NCI-H187 (cell line): ENCODE measurements at regions not wholly inside any gene's neighbourhood (a gene's known extent, or its start where the extent isn't known, plus 50 kb on each side); places are given as distances from the start of the nearest gene placed in this dataset.

Source experiments
- DNase-seq, 2 experiments: peaks; one replicate each; lab custom pipeline; 2025; lab: John Stamatoyannopoulos, UW

- DNase-seq, result no peak
Measured at GRCh38 chr12:126767334-126767733, 1499.6 kb upstream of the TMEM132C start.

- no peak for DNase-seq
Measured at GRCh38 chr12:126768517-126768916, 1498.5 kb upstream of the TMEM132C start.

DNA sequence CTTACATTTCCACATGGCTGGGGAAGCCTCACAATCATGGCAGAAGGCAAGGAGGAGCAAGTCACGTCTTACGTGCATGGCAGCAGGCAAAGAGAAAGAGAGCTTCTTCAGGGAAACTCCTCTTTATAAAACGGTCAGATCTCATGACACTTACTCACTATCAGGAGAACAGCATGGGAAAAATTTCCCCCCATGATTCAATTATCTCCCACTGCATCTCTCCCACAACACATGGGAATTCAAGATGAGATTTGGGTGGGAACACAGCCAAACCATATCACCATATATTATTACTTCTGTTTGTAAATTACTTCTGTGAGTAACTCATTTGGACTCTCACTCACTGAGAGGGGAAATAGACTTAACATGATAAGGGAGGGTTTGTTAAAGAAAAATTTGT, 1496.8 kb upstream of the TMEM132C start:
- no peak for DNase-seq

DNA sequence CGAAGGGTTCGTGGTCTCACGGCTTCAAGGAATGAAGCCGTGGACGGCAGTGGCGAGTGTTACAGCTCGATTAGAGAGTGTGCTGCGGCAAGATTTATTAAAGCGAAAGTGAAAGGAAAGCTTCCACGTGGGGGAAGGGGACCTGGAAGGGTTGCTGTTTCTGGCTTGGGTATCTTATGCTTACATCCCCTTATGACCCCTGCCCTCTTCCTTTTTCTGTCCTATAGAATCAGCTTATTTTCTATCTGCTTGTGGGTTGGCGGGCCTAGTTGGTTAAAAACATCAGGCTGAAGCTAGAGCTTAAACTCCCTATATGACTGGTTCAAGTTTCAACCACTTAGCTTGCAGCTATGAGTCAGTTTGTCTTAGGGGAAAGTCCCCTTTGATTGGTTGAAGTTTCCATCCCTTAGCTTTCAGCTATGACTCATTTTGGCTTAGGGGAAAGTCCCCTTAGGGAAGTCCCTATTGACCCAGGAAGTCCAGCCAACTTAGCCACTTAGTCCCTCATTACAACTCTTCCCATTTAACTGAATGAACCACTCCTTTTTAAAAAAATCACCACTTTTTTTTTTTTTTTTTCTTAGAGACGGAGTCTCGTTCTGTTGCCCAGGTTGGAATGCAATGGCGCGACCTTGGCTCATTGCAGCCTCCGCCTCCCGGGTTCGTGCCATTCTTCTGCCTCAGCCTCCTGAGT, 1494.7 kb upstream of the TMEM132C start:
- no peak for DNase-seq

DNA sequence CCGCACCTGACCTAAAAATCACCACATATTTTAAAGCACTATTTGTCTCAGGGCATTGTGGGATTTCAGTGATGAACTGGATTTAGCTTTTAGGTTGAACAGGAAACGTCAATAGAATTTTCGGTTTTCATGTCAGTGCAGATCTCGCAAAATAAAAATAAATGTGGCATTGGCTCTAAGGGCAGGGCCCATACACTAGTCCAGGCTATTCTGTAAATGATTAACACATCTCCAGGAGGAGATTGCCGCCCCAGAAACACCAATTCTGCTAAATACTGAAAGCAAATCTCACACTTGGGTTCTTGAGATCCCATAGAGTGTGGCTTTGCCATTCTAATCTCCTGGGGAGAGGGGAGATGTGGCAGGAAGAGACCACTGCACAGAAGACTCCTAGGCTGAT, 1494.0 kb upstream of the TMEM132C start:
- no peak for DNase-seq

GRCh38 chr12:126773491-126773890, 1493.5 kb upstream of the TMEM132C start:
- DNase-seq, result no peak

GRCh38 chr12:126776026-126776655, 1490.8 kb upstream of the TMEM132C start:
- DNase-seq, result no peak

DNA sequence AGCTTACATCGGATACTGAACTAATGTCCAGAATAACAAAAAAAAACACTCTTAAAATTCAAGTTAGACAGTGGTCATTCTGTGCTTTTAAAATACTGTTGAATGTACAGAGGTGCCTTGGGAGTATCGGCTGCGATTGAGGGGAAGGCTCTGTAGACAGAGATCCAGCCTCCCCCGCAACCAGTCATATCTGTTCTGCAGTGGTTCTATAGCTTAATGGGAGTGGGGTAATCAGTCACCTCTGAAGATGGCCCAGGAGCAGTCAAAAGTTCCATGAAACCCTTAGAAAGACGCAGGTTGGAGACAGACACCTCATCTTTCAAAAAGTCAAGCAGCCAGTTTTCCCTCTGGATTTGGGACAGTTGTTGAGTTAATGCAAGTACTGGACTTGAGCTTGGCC, 1486.6 kb upstream of the TMEM132C start:
- no peak for DNase-seq

DNA sequence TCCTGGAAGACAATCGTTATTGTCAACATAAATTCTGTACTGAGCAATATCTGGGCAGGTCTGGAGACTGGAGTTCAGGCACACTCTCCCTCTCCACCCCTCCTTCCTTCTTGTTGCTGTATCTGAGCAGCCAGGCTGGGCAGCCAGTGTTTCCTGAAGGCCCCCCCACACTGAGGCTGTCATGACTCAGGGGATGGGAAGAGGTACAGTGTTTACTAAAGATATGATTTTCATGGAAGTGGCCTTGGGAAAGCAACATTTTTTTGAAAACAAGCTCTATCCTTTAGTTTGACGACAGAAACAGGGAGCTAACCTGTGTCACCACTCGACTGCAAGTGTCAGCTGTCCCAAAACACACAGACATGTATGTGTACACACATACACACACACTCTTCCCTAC, 1485.4 kb upstream of the TMEM132C start:
- no peak for DNase-seq

DNA sequence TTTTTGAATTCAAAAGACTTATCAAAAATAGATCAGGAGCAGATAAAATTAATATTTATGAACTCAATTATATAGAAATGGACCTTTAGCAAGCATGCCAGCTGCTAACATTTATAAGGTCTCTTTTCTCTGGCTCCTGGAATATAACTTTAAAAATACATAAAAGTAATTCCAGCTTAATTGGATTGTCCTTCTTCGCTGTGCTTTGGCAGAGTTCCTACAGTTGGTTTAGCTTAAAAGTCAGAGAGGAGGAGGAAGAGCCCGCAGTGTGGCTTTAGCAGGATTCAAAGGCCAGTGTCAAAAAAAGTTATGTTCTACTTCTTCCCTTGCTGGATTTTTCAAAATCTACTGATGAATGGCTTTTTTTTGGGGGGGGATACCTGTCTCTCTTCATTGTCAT, 1484.9 kb upstream of the TMEM132C start:
- DNase-seq, result no peak

DNA sequence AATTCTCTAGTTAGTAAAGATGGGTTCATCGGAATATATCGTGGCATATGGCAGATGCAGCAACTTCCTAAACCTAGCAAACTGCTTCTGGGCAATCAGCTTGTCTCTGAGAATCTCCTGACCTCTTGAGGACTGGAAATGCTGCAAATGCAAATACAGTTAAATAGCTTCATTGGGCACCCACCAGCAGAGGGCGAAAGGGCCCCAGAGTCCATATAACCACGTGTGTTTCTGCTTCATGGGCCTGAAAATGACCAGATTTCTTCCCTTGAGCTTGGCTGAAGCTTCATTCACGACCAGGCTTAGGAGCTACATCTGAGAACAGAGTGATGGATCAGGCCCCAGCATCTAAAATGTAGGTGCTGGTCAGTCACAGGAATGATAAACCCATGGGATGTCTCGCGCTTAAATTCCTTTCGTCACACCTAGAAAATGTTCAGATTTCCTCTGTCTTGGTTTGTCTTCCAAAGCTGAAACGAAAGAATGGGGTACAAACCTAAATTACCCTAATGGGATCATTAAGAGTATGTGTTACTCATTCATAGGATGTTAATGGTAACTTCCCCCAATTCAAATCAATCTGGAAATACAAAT, 1482.5 kb upstream of the TMEM132C start:
- DNase-seq, result peak in 1 of 2 experiments; percentile 14

DNA sequence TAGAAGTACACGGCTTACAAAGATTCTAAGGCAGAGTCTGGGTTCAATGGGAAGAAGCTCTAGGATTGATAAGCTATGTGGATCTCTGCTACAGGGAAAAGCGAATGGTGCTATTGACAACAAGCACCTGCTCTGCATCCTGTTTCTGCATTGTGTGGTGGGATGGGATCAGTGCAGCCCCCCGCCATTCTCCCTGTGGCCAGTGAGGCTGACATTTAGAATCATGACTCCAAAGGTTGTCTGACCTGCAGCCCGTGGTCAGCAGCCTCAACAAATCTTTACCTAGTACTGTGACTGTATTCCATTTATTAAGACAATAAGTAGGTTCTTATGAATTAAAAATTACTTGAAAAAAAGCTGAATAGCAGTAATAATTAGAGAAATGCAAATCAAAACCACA, 1477.0 kb upstream of the TMEM132C start:
- DNase-seq, result no peak

GRCh38 chr12:126791122-126791521, 1475.8 kb upstream of the TMEM132C start:
- DNase-seq, result no peak

DNA sequence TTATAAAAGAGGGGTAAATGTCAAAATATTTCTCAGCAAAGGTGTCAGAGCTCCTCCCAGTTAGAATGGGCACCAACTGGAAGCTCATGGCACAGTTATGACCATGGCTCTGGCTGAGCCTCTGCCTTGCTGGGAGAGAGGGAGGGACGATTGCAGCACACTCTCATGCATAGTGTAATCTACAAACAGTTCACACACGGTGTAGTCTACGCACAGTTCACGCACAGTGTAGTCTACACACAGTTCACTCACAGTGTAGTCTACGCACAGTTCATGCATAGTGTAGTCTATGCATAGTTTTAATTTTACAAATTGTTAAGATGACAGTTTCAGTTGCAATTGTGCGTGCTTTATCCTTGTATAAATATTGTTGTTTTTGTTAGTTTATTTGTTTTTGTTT, 1474.6 kb upstream of the TMEM132C start:
- DNase-seq, result no peak

- no peak for DNase-seq
Measured at GRCh38 chr12:126797525-126797924, 1469.4 kb upstream of the TMEM132C start.

DNA sequence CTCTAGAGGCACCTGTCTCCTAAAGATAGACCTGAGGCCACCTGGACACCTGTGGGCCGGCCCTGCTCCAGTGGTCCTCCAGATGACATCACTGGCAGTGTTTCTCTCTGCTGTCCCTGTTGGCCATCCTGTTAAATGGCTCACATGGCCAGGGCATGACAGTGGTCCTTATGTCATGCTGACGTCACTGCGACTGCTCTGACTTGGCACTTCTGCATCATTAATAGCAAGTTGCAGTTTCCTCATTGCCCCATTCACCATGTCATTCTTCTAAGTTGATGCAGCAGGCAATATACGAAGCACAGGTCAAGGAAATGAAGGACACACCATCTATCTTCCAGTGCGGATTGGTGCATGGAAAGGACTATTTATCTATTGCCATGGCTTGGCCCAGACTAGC, 1468.5 kb upstream of the TMEM132C start:
- DNase-seq, result no peak

- no peak for DNase-seq
Measured at GRCh38 chr12:126807312-126807865, 1459.6 kb upstream of the TMEM132C start.

- DNase-seq, result no peak
Measured at GRCh38 chr12:126811391-126811790, 1455.6 kb upstream of the TMEM132C start.

- no peak for DNase-seq
Measured at GRCh38 chr12:126819554-126819953, 1447.4 kb upstream of the TMEM132C start.

DNA sequence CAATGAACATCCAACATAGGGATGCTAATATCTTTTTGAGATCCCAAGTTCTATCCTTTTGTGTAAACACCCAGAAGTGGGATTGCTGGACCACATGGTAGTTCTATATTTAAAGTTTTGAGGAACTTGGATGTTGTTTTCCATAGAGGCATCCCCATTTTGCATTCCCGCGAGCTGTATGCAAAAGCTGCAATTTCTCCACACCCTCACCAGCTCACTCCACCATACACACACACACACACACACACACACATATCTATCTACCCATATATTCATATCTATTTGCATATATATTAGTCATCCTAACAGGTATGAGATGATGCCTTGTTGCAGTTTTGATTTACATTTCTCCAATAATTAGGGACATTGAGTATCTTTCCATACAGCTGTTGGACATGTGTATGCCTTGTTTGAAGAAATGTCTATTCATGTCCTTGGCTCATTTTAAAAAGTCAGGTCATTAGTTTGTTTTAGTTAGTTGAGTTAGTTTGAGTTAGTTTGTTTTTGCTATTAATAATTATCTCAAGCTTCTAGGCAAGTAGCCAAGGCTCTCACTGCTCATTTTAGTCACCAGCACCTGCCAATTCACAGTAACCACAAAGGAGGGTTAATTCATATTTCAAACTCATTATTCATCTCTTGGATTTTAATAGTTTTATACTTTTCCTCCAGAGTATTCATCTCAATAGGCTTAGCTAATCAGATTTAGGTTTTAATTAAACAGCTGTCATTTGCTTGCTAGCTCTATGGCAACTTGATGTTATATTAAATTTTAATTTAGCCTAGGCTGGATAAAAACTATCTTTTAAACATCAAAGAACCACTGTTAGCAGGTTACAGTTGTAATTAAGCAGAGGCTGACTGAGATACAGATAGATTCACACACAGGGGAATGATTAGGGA, 1435.9 kb upstream of the TMEM132C start:
- DNase-seq, result no peak

- DNase-seq, result no peak
Measured at GRCh38 chr12:126837697-126838096, 1429.3 kb upstream of the TMEM132C start.
